Body of pancreas (tissue), 4 donors: ENCODE measurements at regions not wholly inside any gene's neighbourhood (a gene's known extent, or its start where the extent isn't known, plus 50 kb on each side); places are given as distances from the start of the nearest gene placed in this dataset.

Source experiments
- ATAC-seq: fragments of 150-250 bp; one replicate; pipeline ENCODE4 v1.9.1; 2016
- DNase-seq, 4 donors: peaks; one replicate each; pipeline ENCODE4 v3.0.0-alpha.2; 2019
- H3K27ac ChIP-seq, 4 donors: fragments of 200-600 bp; sonication (generic); 1 replicate in 3 of 4; 2 replicates in 1 of 4; pipeline versions ENCODE4 v1.5.1 to v1.6.1; 2016 to 2019; ENCODE audit warnings: mild to moderate bottlenecking in 1 of 4, mixed read lengths in 1 of 4, moderate library complexity in 1 of 4
- H3K27me3 ChIP-seq, 2 donors: fragments of 200-600 bp; sonication (generic); one replicate each; pipeline ENCODE4 v1.6.0; 2016; ENCODE audit warnings: mild to moderate bottlenecking in 1 of 2
- H3K36me3 ChIP-seq, 2 donors: fragments of 200-600 bp; sonication (generic); replicated peaks in 1 of 2; 2 replicates each; pipeline ENCODE4 v1.5.1; 2016; ENCODE audit warnings: low read depth in 2 of 2; ENCODE audit not compliant: insufficient read depth in 1 of 2
- H3K4me1 ChIP-seq: fragments of 200-600 bp; sonication (generic); one replicate; pipeline ENCODE4 v1.6.0; 2016
- H3K4me3 ChIP-seq, 2 donors: fragments of 200-600 bp; sonication (generic); 1 replicate in 1 of 2; 2 replicates in 1 of 2; pipeline ENCODE4 v1.5.1; 2016 to 2019
- H3K9me3 ChIP-seq, 3 donors: fragments of 200-600 bp; sonication (generic); 1 replicate in 2 of 3; 2 replicates in 1 of 3; pipeline ENCODE4 v1.5.1; 2016
- POLR2A ChIP-seq, 3 donors: fragments of 450-650 bp; IDR thresholded peaks; one replicate each; pipeline ENCODE4 v1.6.1; 2016; ENCODE audit warnings: antibody characterized with exemption in 3 of 3, mild to moderate bottlenecking in 2 of 3
- whole genome bisulfite sequencing, 2 donors: methylation state at CpG; one replicate each; pipeline ENCODE4 v1.1.5; 2017; 5-methylcytosine and 5-hydroxymethylcytosine counted together
- intact Hi-C: fragments of 100-400 bp; cut with DNase I; formaldehyde crosslinking; loops from one replicate; pipeline ENCODE4 v1.15.1; 2023
- TF ChIP-seq, protein P1 (sequence below), 7 experiments: fragments of 450-650 bp in 4 of 7; fragments of 200-600 bp in 3 of 7; sonication (generic) in 3 of 7; IDR thresholded peaks; one replicate each; pipeline ENCODE4 v1.5.1; 2016 to 2019; ENCODE audit warnings: antibody characterized with exemption in 7 of 7

DNA sequence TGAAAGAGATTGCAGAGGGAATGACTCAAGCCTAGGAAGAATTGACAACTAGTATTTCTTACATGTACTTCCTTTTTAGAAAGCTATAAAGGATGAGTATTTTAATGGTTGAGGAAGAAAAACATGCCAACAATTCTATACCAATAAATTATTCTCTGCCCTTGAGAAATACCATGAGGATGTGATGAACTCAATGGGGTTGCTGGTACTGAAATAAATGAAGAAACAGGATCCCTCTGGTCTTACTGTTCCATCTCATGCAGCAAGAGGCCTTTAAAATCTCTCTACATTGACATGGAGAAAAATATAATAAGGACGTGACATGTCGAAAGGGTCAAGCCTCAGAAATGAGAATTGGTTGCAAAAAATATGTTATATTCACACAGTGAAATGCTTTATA is 477.3 kb downstream of the GABRG2 start:
- Histone ChIP-seq H3K27me3 (no peaks in the 10 kb centered on the region), H3K9me3 (no peaks in the 10 kb centered on the region), H3K4me1 (no peaks in the 10 kb centered on the region), H3K4me3 (no peak overlapping the region), H3K27ac (no peak overlapping the region), H3K36me3 (no peaks in the 10 kb centered on the region)
- no peak for ATAC-seq
- TF ChIP-seq POLR2A (IDR thresholded peaks at IDR 0.05): no peak
- TF ChIP-seq, protein P1, sequence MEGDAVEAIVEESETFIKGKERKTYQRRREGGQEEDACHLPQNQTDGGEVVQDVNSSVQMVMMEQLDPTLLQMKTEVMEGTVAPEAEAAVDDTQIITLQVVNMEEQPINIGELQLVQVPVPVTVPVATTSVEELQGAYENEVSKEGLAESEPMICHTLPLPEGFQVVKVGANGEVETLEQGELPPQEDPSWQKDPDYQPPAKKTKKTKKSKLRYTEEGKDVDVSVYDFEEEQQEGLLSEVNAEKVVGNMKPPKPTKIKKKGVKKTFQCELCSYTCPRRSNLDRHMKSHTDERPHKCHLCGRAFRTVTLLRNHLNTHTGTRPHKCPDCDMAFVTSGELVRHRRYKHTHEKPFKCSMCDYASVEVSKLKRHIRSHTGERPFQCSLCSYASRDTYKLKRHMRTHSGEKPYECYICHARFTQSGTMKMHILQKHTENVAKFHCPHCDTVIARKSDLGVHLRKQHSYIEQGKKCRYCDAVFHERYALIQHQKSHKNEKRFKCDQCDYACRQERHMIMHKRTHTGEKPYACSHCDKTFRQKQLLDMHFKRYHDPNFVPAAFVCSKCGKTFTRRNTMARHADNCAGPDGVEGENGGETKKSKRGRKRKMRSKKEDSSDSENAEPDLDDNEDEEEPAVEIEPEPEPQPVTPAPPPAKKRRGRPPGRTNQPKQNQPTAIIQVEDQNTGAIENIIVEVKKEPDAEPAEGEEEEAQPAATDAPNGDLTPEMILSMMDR (IDR thresholded peaks at IDR 0.05): no peak
- intact Hi-C loops: no loop called here
- DNase-seq: no peak
- 72 to 76% methylated on average over 2 of the region's 2 CpGs for WGBS, 2 donors

DNA sequence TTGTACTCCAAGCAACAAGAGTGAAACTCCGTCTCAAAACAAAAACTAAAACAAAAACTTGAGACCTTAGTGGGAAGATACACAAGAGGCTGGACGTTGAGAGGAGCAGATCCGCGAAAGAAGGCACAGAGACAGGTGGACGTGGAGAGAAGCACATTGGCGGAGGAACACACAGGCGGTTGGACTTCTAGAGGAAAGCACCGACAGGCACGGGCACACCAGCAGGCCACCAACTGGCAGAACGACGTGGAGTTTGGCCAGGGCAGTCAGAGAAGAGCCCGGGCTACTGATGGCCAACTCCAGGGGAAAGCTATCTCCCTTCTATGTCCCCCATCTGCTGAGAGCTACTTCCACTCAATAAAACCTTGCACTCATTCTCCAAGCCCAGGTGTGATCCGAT is 482.7 kb downstream of the GABRG2 start:
- TF ChIP-seq, protein P1 (IDR thresholded peaks at IDR 0.05): no peak
- no peak for TF ChIP-seq POLR2A (IDR thresholded peaks at IDR 0.05)
- no peak overlapping the region for H3K27ac ChIP-seq
- 75 to 84% methylated on average over 12 of the region's 13 CpGs for WGBS, 2 donors
- H3K4me1 ChIP-seq: no peaks in the 10 kb centered on the region
- intact Hi-C loops: no loop called here
- no peaks in the 10 kb centered on the region for H3K36me3 ChIP-seq
- no peaks in the 10 kb centered on the region for H3K27me3 ChIP-seq
- H3K9me3 ChIP-seq: no peaks in the 10 kb centered on the region
- DNase-seq (no peak), ATAC-seq (no peak)
- H3K4me3 ChIP-seq: no peak overlapping the region

DNA sequence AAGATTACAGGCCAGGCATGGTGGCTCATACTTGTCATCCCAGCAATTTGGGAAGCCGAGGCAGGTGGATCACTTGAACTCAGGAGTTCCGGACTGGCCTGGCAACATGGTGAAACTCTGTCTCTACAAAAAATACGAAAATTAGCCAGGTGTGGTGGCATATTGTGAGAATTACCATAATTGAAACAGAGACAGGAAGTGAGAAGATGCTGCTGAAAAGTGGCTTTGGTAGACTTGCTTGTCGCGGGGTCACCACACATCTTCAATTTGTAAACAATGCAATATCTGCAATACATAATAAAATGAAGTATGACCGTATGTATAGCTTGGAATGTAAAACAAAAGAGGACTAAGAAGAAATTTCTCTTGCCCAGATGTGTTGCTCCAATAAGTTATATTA is 490.5 kb downstream of the GABRG2 start:
- intact Hi-C loops: no loop called here
- no peaks in the 10 kb centered on the region for H3K9me3 ChIP-seq
- H3K36me3 ChIP-seq: no peaks in the 10 kb centered on the region
- no peaks in the 10 kb centered on the region for H3K27me3 ChIP-seq
- no peak for ATAC-seq
- TF ChIP-seq, protein P1 (IDR thresholded peaks at IDR 0.05): no peak
- no peak for TF ChIP-seq POLR2A (IDR thresholded peaks at IDR 0.05)
- no peak overlapping the region for H3K27ac ChIP-seq
- 74 to 83% methylated on average over 6 of the region's 6 CpGs for WGBS, 2 donors
- no peaks in the 10 kb centered on the region for H3K4me1 ChIP-seq
- no peak overlapping the region for H3K4me3 ChIP-seq
- DNase-seq: no peak

DNA sequence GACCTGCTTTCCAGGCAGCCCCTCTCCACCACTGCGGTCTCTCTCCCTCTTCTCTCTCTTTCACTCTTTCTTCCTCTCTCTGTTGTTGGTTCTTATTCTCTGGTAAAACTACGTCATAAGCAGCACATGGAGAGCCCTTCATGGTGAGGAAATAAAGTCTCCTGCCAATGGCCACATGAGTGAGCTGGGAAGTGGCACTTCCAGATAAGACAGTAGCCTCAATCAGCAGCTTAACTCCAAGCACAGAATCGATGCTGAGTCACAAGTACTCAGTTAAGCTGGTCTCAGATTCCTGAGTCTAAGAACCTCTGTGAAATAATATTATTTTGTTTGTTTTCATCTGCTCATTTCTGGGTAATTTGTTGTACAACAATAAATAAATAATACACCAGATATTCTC is 500.1 kb downstream of the GABRG2 start:
- intact Hi-C loops: no loop called here
- Histone ChIP-seq H3K36me3 (no peaks in the 10 kb centered on the region), H3K4me1 (no peaks in the 10 kb centered on the region), H3K4me3 (no peak overlapping the region), H3K9me3 (no peaks in the 10 kb centered on the region), H3K27ac (no peak overlapping the region), H3K27me3 (no peaks in the 10 kb centered on the region)
- TF ChIP-seq, protein P1 (IDR thresholded peaks at IDR 0.05): no peak
- no peak for TF ChIP-seq POLR2A (IDR thresholded peaks at IDR 0.05)
- ATAC-seq (no peak), DNase-seq (no peak)
- 50 to 55% methylated on average over 3 of the region's 3 CpGs for WGBS, 2 donors

DNA sequence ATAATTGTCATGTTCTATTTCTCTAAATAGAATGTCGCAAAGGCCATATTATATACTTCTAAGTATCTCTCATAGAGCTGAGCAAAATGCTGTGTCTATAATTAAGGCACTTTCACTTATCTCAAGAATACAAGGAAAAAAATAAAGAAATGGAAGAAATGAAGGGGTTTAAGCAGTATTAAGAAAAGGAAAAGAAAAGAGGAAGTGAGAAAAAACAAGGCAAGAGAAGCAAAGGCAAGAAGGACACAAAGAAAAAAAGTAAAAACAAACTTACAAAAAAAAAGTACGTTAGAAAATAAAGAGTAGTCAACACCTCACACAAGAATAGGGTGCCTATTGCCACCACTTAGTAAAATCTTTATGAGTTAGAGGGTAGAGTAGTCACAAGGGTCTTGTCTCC is 506.2 kb downstream of the GABRG2 start:
- intact Hi-C loops: no loop called here
- TF ChIP-seq POLR2A (IDR thresholded peaks at IDR 0.05): no peak

More for the DNA sequence above, 506.2 kb downstream of the GABRG2 start:
- Histone ChIP-seq H3K27me3 (no peaks in the 10 kb centered on the region), H3K4me1 (no peaks in the 10 kb centered on the region), H3K36me3 (no peaks in the 10 kb centered on the region), H3K27ac (no peak overlapping the region), H3K9me3 (no peaks in the 10 kb centered on the region), H3K4me3 (no peak overlapping the region)
- no peak for DNase-seq
- no peak for ATAC-seq
- WGBS, 2 donors: 67 to 68% methylated on average over 2 of the region's 2 CpGs
